ENCODE measurements at regions not wholly inside any gene's neighbourhood (a gene's known extent, or its start where the extent isn't known, plus 50 kb on each side); places are given as distances from the start of the nearest gene placed in this dataset.

DNA sequence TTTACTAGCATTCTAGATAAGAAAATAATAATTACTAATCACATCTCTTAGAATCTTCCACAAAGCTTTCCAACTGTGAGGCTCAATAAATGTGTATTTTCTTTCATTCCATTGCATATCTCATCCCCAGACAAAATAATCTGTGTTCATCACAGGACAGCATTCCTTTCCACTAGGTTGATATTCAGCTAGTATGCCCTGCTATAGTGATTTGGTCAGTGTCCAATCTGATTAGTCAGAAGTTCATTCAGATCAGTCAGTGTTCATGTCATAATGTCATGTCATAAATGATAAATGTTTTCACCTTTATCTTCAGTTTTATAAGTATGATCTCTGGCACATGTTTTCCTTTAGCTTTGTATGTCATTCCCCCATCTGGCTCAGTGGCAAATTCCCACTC lies 611.4 kb downstream of the KCTD8 start:
- no peak overlapping the region for H3K4me3 ChIP-seq (ENCODE audit: low read depth, low read length)
- DNase-seq (ENCODE audit: low read depth), result no peak
- TF ChIP-seq, protein P1, sequence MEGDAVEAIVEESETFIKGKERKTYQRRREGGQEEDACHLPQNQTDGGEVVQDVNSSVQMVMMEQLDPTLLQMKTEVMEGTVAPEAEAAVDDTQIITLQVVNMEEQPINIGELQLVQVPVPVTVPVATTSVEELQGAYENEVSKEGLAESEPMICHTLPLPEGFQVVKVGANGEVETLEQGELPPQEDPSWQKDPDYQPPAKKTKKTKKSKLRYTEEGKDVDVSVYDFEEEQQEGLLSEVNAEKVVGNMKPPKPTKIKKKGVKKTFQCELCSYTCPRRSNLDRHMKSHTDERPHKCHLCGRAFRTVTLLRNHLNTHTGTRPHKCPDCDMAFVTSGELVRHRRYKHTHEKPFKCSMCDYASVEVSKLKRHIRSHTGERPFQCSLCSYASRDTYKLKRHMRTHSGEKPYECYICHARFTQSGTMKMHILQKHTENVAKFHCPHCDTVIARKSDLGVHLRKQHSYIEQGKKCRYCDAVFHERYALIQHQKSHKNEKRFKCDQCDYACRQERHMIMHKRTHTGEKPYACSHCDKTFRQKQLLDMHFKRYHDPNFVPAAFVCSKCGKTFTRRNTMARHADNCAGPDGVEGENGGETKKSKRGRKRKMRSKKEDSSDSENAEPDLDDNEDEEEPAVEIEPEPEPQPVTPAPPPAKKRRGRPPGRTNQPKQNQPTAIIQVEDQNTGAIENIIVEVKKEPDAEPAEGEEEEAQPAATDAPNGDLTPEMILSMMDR (conservative IDR thresholded peaks at IDR 0.05; ENCODE audit: low read depth, low read length), result no peak

DNA sequence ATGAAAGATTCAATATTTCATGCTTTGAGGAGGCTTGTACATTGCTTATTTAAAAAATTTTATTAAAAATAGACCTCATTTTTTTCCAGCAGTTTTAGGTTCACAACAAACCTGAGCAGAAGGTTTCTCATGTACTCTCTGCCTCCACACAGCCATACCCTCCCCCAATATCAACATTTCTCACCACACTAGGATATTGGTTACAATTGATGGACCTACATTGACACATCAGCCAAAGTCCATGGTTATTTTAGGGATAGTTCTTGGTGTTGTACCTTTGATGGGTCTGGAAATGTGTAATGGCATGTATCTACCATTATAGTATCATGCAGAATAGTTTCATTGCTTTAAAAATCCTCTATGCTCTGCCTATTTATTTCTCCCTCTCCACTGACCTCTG lies 611.0 kb downstream of the KCTD8 start:
- TF ChIP-seq, protein P1 (conservative IDR thresholded peaks at IDR 0.05; ENCODE audit: low read depth, low read length), result no peak
- DNase-seq (ENCODE audit: low read depth), result no peak
- H3K4me3 ChIP-seq (ENCODE audit: low read depth, low read length), result no peak overlapping the region

DNA sequence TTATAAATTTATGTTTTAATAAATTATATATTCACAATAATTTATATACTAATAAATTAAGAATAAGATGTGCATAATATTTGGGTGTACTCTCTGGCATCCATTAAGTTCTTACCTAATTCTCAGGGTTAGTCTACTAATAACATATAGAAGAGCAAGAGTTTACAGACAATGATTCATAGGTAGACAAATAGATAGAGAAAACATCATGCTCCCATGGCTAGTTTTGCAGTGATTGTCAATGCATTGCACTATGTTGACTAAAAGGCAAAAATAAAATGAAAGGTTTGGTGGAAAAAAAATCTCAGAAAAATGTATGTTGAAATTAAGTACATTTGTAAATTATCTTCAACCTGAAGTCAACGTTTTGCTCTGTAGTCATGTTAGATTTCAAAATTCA lies 606.0 kb downstream of the KCTD8 start:
- TF ChIP-seq, protein P1 (conservative IDR thresholded peaks at IDR 0.05; ENCODE audit: low read depth, low read length), result no peak
- DNase-seq (ENCODE audit: low read depth), result no peak

GRCh38 chr4:43843501-43843900 lies 605.1 kb downstream of the KCTD8 start:
- H3K4me3 ChIP-seq (ENCODE audit: low read depth, low read length), result no peak overlapping the region
- TF ChIP-seq, protein P1 (conservative IDR thresholded peaks at IDR 0.05; ENCODE audit: low read depth, low read length), result no peak
- no peak for DNase-seq (ENCODE audit: low read depth)

More for the DNA sequence above, 606.0 kb downstream of the KCTD8 start:
- H3K4me3 ChIP-seq (ENCODE audit: low read depth, low read length), result no peak overlapping the region

DNA sequence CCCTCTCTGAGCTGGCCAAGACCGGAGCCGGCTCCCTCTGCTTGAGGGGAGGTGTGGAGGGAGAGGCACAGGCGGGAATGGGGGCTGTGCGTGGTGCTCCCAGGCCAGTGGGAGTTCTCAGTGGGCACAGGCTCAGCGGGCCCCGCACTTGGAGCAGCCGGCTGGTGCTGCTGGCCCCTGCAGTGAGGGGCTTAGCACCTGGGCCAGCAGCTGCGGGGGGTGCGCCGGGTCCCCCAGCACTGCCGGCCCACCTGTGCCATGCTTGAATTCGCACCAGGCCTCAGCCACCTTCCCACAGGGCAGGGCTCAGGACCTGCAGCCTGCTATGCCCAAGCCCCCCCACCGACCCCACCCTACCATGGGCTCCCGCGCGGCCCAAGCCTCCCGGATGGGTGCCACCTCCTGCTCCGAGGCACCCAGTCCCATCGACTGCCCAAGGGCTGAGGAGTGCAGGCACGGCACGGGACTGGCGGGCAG lies 602.5 kb downstream of the KCTD8 start:
- DNase-seq (ENCODE audit: low read depth), result no peak
- no peak overlapping the region for H3K4me3 ChIP-seq (ENCODE audit: low read depth, low read length)
- TF ChIP-seq, protein P1 (conservative IDR thresholded peaks at IDR 0.05; ENCODE audit: low read depth, low read length), result no peak

- TF ChIP-seq, protein P1 (conservative IDR thresholded peaks at IDR 0.05; ENCODE audit: low read depth, low read length), result no peak
- DNase-seq (ENCODE audit: low read depth), result no peak
- H3K4me3 ChIP-seq (ENCODE audit: low read depth, low read length), result no peak overlapping the region
Measured at GRCh38 chr4:43853565-43854264, 594.9 kb downstream of the KCTD8 start.

GRCh38 chr4:43855283-43855682 lies 593.3 kb downstream of the KCTD8 start:
- no peak overlapping the region for H3K4me3 ChIP-seq (ENCODE audit: low read depth, low read length)
- TF ChIP-seq, protein P1 (conservative IDR thresholded peaks at IDR 0.05; ENCODE audit: low read depth, low read length), result no peak
- no peak for DNase-seq (ENCODE audit: low read depth)

Measured in epithelial cell of proximal tubule (primary cell).